ENCODE measurements at regions not wholly inside any gene's neighbourhood (a gene's known extent, or its start where the extent isn't known, plus 50 kb on each side); places are given as distances from the start of the nearest gene placed in this dataset.
"Not testable (repeated sequence)": the region's sequence is repeated elsewhere in the genome, so short reads cannot be mapped to it uniquely, and the experiment has no call there.

- H3K9ac ChIP-seq (ENCODE audit: low read depth, low read length), result no peak overlapping the region
- no peaks in the 10 kb centered on the region for H3K4me1 ChIP-seq (ENCODE audit: control insufficient read depth, insufficient read depth, low read length)
- no peaks in the 10 kb centered on the region for H3K36me3 ChIP-seq (ENCODE audit: control insufficient read depth, insufficient read depth, low read length)
- peaks cover under 1% of the 10 kb centered on the region for H3K9me3 ChIP-seq (ENCODE audit: control insufficient read depth, insufficient read depth, low read length)
- no peak overlapping the region for H3K4me3 ChIP-seq (ENCODE audit: low read depth, low read length)
- no peaks in the 10 kb centered on the region for H3K27me3 ChIP-seq (ENCODE audit: control insufficient read depth, insufficient read depth, low read length)
Measured at GRCh38 chr21:25453524-25453923, 153.8 kb downstream of the MRPL39 start.

GRCh38 chr21:25449950-25450349 lies 157.3 kb downstream of the MRPL39 start:
- no peaks in the 10 kb centered on the region for H3K4me1 ChIP-seq (ENCODE audit: control insufficient read depth, insufficient read depth, low read length)
- H3K9ac ChIP-seq (ENCODE audit: low read depth, low read length), result no peak overlapping the region
- H3K4me3 ChIP-seq (ENCODE audit: low read depth, low read length), result no peak overlapping the region
- no peaks in the 10 kb centered on the region for H3K36me3 ChIP-seq (ENCODE audit: control insufficient read depth, insufficient read depth, low read length)
- H3K9me3 ChIP-seq (ENCODE audit: control insufficient read depth, insufficient read depth, low read length), result peaks cover 4% of the 10 kb centered on the region
- H3K27me3 ChIP-seq (ENCODE audit: control insufficient read depth, insufficient read depth, low read length), result no peaks in the 10 kb centered on the region

- no peaks in the 10 kb centered on the region for H3K27me3 ChIP-seq (ENCODE audit: control insufficient read depth, insufficient read depth, low read length)
- H3K9me3 ChIP-seq (ENCODE audit: control insufficient read depth, insufficient read depth, low read length), result no peaks in the 10 kb centered on the region
- no peak overlapping the region for H3K9ac ChIP-seq (ENCODE audit: low read depth, low read length)
- no peaks in the 10 kb centered on the region for H3K36me3 ChIP-seq (ENCODE audit: control insufficient read depth, insufficient read depth, low read length)
- no peaks in the 10 kb centered on the region for H3K4me1 ChIP-seq (ENCODE audit: control insufficient read depth, insufficient read depth, low read length)
- H3K4me3 ChIP-seq (ENCODE audit: low read depth, low read length), result no peak overlapping the region
Measured at GRCh38 chr21:25441835-25442234, 165.4 kb downstream of the MRPL39 start.

GRCh38 chr21:25437465-25437864 lies 169.8 kb downstream of the MRPL39 start:
- not testable (repeated sequence) for H3K4me1 ChIP-seq (ENCODE audit: control insufficient read depth, insufficient read depth, low read length); H3K27me3 ChIP-seq (ENCODE audit: control insufficient read depth, insufficient read depth, low read length); H3K9ac ChIP-seq (ENCODE audit: low read depth, low read length); H3K36me3 ChIP-seq (ENCODE audit: control insufficient read depth, insufficient read depth, low read length); H3K4me3 ChIP-seq (ENCODE audit: low read depth, low read length); H3K9me3 ChIP-seq (ENCODE audit: control insufficient read depth, insufficient read depth, low read length)

GRCh38 chr21:25428537-25428936 lies 178.7 kb downstream of the MRPL39 start:
- Histone ChIP-seq H3K9ac (ENCODE audit: low read depth, low read length) (no peak overlapping the region), H3K4me1 (ENCODE audit: control insufficient read depth, insufficient read depth, low read length) (no peaks in the 10 kb centered on the region), H3K27me3 (ENCODE audit: control insufficient read depth, insufficient read depth, low read length) (peaks cover 2% of the 10 kb centered on the region), H3K4me3 (ENCODE audit: low read depth, low read length) (no peak overlapping the region), H3K9me3 (ENCODE audit: control insufficient read depth, insufficient read depth, low read length) (no peaks in the 10 kb centered on the region), H3K36me3 (ENCODE audit: control insufficient read depth, insufficient read depth, low read length) (no peaks in the 10 kb centered on the region)

GRCh38 chr21:25427828-25428227 lies 179.5 kb downstream of the MRPL39 start:
- Histone ChIP-seq H3K36me3 (ENCODE audit: control insufficient read depth, insufficient read depth, low read length) (no peaks in the 10 kb centered on the region), H3K4me1 (ENCODE audit: control insufficient read depth, insufficient read depth, low read length) (no peaks in the 10 kb centered on the region), H3K9ac (ENCODE audit: low read depth, low read length) (no peak overlapping the region), H3K9me3 (ENCODE audit: control insufficient read depth, insufficient read depth, low read length) (no peaks in the 10 kb centered on the region), H3K4me3 (ENCODE audit: low read depth, low read length) (no peak overlapping the region), H3K27me3 (ENCODE audit: control insufficient read depth, insufficient read depth, low read length) (peaks cover 2% of the 10 kb centered on the region)

- no peaks in the 10 kb centered on the region for H3K9me3 ChIP-seq (ENCODE audit: control insufficient read depth, insufficient read depth, low read length)
- no peaks in the 10 kb centered on the region for H3K36me3 ChIP-seq (ENCODE audit: control insufficient read depth, insufficient read depth, low read length)
- no peak overlapping the region for H3K4me3 ChIP-seq (ENCODE audit: low read depth, low read length)
- no peak overlapping the region for H3K9ac ChIP-seq (ENCODE audit: low read depth, low read length)
- peaks cover 2% of the 10 kb centered on the region for H3K27me3 ChIP-seq (ENCODE audit: control insufficient read depth, insufficient read depth, low read length)
- H3K4me1 ChIP-seq (ENCODE audit: control insufficient read depth, insufficient read depth, low read length), result no peaks in the 10 kb centered on the region
Measured at GRCh38 chr21:25426580-25426979, 180.7 kb downstream of the MRPL39 start.

- no peaks in the 10 kb centered on the region for H3K36me3 ChIP-seq (ENCODE audit: control insufficient read depth, insufficient read depth, low read length)
- no peak overlapping the region for H3K9ac ChIP-seq (ENCODE audit: low read depth, low read length)
- no peaks in the 10 kb centered on the region for H3K4me1 ChIP-seq (ENCODE audit: control insufficient read depth, insufficient read depth, low read length)
- H3K4me3 ChIP-seq (ENCODE audit: low read depth, low read length), result no peak overlapping the region
- no peaks in the 10 kb centered on the region for H3K9me3 ChIP-seq (ENCODE audit: control insufficient read depth, insufficient read depth, low read length)
- H3K27me3 ChIP-seq (ENCODE audit: control insufficient read depth, insufficient read depth, low read length), result no peaks in the 10 kb centered on the region
Measured at GRCh38 chr21:25425156-25425555, 182.1 kb downstream of the MRPL39 start.

GRCh38 chr21:25424634-25425033 lies 182.6 kb downstream of the MRPL39 start:
- Histone ChIP-seq H3K4me1 (ENCODE audit: control insufficient read depth, insufficient read depth, low read length) (no peaks in the 10 kb centered on the region), H3K9ac (ENCODE audit: low read depth, low read length) (no peak overlapping the region), H3K4me3 (ENCODE audit: low read depth, low read length) (no peak overlapping the region)

GRCh38 chr21:25424048-25424447 lies 183.2 kb downstream of the MRPL39 start:
- H3K9me3 ChIP-seq (ENCODE audit: control insufficient read depth, insufficient read depth, low read length), result no peaks in the 10 kb centered on the region
- H3K9ac ChIP-seq (ENCODE audit: low read depth, low read length), result no peak overlapping the region
- no peaks in the 10 kb centered on the region for H3K27me3 ChIP-seq (ENCODE audit: control insufficient read depth, insufficient read depth, low read length)
- H3K36me3 ChIP-seq (ENCODE audit: control insufficient read depth, insufficient read depth, low read length), result no peaks in the 10 kb centered on the region
- no peaks in the 10 kb centered on the region for H3K4me1 ChIP-seq (ENCODE audit: control insufficient read depth, insufficient read depth, low read length)
- no peak overlapping the region for H3K4me3 ChIP-seq (ENCODE audit: low read depth, low read length)

More at GRCh38 chr21:25424634-25425033, 182.6 kb downstream of the MRPL39 start:
- H3K9me3 ChIP-seq (ENCODE audit: control insufficient read depth, insufficient read depth, low read length), result no peaks in the 10 kb centered on the region
- H3K36me3 ChIP-seq (ENCODE audit: control insufficient read depth, insufficient read depth, low read length), result no peaks in the 10 kb centered on the region
- H3K27me3 ChIP-seq (ENCODE audit: control insufficient read depth, insufficient read depth, low read length), result no peaks in the 10 kb centered on the region

- no peaks in the 10 kb centered on the region for H3K27me3 ChIP-seq (ENCODE audit: control insufficient read depth, insufficient read depth, low read length)
- no peaks in the 10 kb centered on the region for H3K36me3 ChIP-seq (ENCODE audit: control insufficient read depth, insufficient read depth, low read length)
- no peaks in the 10 kb centered on the region for H3K4me1 ChIP-seq (ENCODE audit: control insufficient read depth, insufficient read depth, low read length)
- no peak overlapping the region for H3K9ac ChIP-seq (ENCODE audit: low read depth, low read length)
- H3K4me3 ChIP-seq (ENCODE audit: low read depth, low read length), result no peak overlapping the region
- H3K9me3 ChIP-seq (ENCODE audit: control insufficient read depth, insufficient read depth, low read length), result no peaks in the 10 kb centered on the region
Measured at GRCh38 chr21:25422610-25423608, 184.4 kb downstream of the MRPL39 start.

GRCh38 chr21:25421321-25422028 lies 185.8 kb downstream of the MRPL39 start:
- Histone ChIP-seq H3K4me1 (ENCODE audit: control insufficient read depth, insufficient read depth, low read length) (no peaks in the 10 kb centered on the region), H3K4me3 (ENCODE audit: low read depth, low read length) (no peak overlapping the region), H3K9ac (ENCODE audit: low read depth, low read length) (no peak overlapping the region)

More at GRCh38 chr21:25421321-25422028, 185.8 kb downstream of the MRPL39 start:
- H3K36me3 ChIP-seq (ENCODE audit: control insufficient read depth, insufficient read depth, low read length), result no peaks in the 10 kb centered on the region
- no peaks in the 10 kb centered on the region for H3K9me3 ChIP-seq (ENCODE audit: control insufficient read depth, insufficient read depth, low read length)
- H3K27me3 ChIP-seq (ENCODE audit: control insufficient read depth, insufficient read depth, low read length), result no peaks in the 10 kb centered on the region
